Stimulated activated CD8-positive, alpha-beta memory T cell treated with anti-CD3 and anti-CD28 coated beads, Interleukin-15, amount 100 ng/mL, for 48 hours (primary cell): ENCODE measurements at regions not wholly inside any gene's neighbourhood (a gene's known extent, or its start where the extent isn't known, plus 50 kb on each side); places are given as distances from the start of the nearest gene placed in this dataset.
"Not testable (repeated sequence)": the region's sequence is repeated elsewhere in the genome, so short reads cannot be mapped to it uniquely, and the experiment has no call there.

Experiments used
- DNase-seq, 2 donors: peaks; one replicate each; pipeline ENCODE4 v3.0.0-alpha.2; 2020; ENCODE audit warnings: low read depth in 2 of 2

DNA sequence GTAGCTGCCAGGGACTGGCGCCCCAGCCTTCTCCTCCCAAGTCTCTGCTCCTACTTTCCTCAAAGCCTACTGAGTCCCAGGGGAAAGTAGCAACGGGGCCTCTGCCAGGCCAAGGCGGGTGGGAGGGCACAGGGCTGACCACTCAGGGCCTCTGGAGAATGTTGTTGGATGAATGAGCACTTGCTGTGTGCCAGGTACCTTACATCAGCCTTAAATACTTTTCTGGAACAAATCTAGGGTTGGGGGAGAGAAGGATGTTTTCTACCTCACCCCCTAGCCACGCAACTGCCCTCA is 119.3 kb upstream of the ZBTB40 start:
- no peak for DNase-seq

DNA sequence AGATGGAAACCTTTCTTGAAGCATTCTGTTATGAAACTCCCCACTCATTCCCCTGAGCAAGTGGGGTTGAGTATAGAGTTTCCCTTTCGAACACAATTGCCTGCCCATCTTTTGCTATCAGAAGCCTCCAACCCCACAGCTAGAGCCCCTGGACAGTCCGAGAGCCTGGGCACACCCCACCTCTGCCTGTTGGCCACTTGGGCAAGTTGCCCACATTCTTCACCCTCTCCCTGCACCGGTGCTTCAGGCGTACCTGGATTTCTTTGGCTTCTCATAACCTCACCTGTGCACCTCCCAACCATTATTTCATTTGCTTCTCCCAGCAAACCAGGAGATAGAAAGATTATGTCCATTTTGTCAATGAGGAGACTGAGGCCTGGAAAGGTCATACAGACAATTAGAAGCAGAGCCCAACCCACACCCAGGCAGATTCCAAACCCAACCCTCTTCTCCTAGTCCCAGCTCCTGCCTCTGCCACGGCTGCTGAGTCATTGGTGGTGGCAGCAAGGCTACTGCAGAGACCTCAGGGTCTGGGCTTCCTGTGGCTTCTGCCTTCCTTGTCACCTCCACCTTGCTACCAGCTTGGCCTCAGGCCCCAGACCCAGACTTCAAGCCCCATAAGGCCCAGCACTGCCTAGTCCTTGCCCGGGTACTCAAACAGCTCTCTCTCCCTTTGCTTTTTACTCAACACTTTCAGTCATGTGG is 118.7 kb upstream of the ZBTB40 start:
- no peak for DNase-seq

GRCh38 chr1:22333516-22334121 is 118.0 kb upstream of the ZBTB40 start:
- DNase-seq = no peak

GRCh38 chr1:22334860-22335550 is 116.6 kb upstream of the ZBTB40 start:
- no peak for DNase-seq

DNA sequence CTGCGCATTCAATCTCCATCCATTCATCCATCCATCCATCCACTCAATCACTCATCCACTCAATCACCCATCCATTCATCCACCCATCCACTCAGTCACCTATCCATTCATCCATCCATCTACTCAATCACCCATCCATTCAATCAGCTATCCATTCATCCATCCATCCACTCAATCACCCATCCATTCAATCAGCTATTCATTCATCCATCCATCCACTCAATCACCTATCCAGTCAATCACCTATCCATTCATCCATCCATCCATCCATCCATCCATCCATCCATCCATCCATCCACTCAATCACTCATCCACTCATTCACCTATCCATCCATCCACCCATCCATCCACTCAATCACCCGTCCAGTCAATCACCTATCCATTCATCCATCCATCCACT is 115.4 kb upstream of the ZBTB40 start:
- not testable (repeated sequence) for DNase-seq

- DNase-seq = not testable (repeated sequence)
Measured at GRCh38 chr1:22336696-22337545, 114.7 kb upstream of the ZBTB40 start.

GRCh38 chr1:22338071-22338765 is 113.4 kb upstream of the ZBTB40 start:
- no peak for DNase-seq

DNA sequence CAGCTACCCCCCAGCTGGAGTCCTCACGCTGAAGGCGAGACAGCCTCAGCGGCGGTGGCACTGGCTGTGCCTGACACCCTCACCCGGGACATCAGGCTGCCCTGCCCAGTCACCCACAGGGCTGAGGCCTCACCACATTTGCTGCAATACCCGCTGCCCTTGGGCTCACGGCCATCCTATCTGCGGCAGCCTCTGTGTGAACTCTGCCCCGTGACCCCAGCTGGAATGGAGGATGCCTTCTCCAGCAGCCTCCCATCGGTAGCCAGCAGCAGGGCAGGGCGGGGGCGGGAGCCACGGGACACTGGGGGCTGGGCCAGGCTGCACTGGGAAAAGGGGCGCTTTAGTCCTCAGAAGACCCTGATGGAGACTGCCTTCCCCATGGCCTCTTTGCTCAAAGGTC is 112.4 kb upstream of the ZBTB40 start:
- DNase-seq = no peak

DNA sequence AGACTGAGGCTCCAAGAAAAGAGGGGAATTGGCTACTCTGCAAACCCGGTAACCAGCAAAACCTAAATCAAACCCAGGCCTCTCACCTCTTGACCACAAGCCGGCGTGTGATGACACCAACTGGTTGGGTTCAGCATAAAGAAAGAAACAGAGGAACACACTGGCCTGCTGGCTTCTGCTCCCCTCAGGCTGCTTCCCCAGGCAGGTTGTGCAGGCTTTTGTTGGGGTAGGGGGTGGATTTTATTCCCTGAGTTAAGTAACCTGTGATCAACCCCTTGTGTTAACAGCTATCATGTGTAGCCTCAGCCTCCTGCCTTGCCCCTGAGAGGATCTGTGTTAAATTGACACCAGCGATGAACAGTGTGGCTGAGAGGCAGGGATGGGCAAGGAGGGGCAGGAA is 111.6 kb upstream of the ZBTB40 start:
- DNase-seq = no peak

DNA sequence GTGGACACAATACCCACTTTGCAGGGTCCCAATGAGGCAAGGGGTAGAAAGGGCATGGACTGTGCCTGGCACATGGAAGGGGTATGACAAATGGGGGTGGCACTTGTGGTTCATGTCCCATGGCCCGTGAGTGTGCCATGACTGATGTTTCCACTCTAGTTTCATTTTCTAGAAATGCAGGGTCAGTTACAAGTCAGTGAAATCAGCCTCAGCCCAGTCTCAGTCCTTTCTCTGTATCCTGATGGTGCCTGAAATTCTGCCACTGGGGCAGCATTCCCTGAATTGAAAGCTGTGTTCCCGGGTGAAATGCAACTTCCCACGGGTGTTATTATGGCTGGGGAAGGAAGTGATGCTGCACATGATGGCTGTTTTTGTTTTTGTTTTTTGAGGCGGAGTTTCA is 110.8 kb upstream of the ZBTB40 start:
- DNase-seq = no peak

DNA sequence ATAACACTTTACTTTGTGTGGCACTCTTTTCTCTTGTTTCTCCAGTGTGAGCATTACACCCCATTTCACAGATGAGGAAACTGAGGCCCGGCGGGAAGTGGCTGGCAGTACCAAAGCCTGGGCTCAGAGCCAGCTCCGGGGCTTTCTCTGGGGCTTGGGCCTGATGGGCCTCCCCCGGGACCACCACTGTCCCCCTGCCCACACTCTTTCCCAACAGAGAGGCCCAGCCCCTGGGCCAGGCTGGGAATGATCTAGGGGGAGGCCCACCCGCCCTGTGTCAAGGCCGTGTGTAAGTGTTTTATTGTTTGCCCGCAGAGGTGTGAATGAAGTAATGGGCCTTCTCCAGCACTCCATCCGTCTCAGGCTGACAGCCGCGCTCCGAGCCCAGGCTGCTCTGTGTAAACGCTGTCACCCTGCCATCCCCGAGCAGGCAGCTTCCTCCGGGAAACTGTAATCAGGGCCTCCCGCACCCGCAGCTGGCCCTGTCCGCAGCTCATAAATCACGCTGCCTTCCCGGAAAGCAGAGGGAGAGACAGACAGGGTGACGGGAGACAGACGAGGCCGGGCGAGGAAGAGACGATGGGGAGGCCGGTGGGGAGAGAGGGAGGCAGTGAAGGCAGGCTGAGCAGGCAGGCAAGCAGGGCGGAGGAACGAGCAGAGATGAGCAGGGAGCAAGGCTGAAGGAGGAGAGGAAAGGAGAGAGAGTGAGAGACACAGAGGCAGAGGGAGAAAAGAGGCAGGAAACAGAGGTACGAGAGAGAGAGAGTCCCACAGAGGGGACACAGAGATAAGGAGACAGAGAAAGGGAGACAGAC is 109.7 kb upstream of the ZBTB40 start:
- no peak for DNase-seq

- DNase-seq = no peak
Measured at GRCh38 chr1:22342734-22343191, 108.9 kb upstream of the ZBTB40 start.

GRCh38 chr1:22343456-22344328 is 108.0 kb upstream of the ZBTB40 start:
- no peak for DNase-seq

DNA sequence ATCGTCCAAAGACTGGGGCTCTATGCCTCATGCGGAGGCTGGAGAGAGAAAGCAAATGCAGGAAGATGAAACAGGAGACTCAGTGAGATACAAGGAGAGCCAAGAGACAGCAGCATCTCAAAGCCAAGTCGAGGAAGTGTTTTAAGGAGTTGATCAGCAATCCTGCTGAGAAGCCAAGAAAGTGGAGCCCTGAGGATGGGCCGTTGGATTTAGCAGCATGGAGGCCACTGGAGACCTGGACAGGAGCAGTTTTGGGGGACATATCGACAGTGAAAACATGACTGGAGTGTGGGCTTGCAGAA is 107.4 kb upstream of the ZBTB40 start:
- DNase-seq = no peak

DNA sequence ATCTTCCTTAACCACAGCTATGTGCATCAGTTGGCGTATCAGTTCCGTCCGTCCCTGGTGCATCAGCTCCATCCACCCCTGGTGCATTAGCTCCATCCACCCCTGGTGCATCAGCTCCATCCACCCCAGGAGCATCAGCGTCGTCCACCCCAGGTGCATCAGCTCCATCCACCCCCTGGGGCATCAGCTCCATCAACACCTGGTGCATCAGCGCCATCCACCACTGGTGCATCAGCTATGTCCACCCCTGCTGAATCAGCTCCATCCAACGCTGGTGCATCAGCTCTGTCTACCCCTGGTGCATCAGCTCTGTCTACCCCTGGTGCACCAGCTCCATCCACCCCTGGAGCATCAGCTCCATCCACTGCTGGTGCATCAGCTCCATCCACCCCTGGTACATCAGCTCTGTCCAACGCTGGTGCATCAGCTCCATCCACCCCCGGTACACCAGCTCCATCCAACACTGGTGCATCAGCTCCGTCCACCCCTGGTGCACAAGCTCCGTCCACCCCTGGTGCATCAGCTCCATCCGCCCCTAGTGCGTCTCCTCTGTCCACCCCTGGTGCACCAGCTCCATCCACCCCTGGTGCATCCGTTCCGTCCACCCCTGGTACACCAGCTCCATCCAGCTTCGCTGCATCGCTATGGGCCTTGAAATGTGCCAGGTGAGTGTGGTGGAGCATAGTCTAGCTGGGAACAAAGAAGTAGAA is 106.6 kb upstream of the ZBTB40 start:
- no peak for DNase-seq

DNA sequence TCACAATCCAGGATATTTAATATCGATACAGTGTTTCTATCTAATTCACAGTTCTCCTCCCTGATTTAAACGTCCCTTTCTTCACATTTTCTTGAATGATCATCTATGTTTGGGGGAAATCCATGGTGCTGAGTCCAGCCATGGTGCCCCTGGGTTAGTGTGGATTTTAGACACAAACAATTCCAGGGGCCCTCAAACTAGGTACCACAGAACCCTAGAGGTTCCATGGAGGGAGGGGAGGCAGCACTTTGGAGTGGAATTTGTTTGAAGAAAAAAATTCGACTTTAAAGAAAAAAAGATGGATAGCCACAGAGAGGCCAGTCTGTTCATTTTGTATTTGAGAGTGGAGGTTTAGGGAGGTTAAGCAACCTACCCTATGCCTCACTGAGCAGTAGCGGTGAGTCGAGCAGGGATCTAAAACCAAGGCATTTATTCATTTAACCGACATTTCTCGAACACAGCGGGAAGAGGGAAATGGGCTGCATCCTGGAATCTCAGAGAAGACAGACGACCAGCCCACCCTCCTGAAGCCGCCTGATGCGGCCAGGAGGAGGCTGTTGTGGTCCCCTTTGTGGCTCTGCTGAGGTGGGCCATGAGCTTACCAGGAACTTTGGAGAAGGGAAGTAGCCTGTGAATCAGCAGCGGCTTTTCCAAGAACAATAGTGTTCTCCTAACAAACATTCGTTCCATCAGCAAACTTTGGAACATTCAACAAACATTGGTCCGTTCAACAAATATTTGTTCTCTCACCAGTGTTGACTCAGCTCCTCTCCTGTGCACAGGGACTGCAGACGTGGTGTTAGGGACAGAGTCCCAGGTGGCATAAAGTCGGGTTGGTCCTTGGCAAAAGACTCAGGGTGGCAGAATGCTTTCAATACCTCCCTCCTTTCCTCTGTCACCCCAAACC is 103.5 kb upstream of the ZBTB40 start:
- DNase-seq = no peak

DNA sequence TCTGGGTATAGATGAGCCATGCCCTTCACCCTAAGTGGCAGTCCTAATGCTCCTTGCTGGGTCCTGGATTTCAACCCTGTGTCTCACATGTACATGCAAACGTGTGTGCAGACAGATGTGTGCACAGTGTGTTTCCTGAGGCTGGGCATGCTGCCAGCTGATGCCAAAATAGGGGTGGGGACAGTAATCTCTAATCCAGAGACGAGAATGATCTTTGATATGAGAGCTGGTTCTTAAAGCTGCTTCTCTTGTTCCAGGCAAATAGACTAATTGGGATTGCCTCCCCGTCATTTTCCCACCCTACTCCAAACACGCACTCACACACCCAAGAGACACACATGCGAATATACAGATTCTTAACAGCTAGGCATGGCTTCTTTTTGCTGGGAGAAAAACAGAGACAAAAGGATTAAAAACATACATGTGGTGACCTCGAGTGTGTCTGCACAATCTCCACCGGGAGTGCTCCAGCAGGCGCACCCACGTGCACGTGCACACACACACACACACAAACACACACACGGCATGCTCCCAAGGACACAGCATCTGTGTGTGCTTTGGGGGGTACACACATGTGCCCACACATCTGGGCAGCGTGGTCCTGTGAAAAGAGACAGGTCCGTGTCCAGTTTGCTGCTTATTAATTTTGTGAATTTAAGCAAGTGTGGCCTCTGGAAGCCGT is 102.1 kb upstream of the ZBTB40 start:
- DNase-seq = no peak
